ENCODE measurements at regions not wholly inside any gene's neighbourhood (a gene's known extent, or its start where the extent isn't known, plus 50 kb on each side); places are given as distances from the start of the nearest gene placed in this dataset.

- no peak for DNase-seq
Measured at GRCh38 chrX:39910651-39911050, 187.1 kb downstream of the BCOR start.

- DNase-seq: no peak
Measured at GRCh38 chrX:39911278-39911897, 186.4 kb downstream of the BCOR start.

DNA sequence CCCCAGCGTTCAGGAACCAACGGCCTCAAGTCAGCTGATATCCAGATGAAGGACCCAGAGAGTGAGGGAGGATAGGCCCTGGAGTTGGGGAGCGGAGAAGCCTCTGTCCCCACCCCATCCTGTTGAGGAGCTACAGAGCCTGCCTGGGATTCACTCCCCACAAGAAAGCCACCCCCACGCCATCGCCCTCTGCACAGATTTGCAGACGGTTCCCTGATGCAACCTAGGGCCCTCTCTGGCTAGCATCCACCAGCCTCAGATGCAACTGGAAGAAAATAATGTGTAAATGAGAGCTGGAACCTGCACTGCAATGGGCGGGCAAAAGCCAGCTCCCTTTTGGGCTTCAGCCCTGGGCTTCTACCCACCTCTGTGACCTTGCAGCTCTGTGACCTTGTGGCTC is 185.6 kb downstream of the BCOR start:
- no peak for DNase-seq

- no peak for DNase-seq
Measured at GRCh38 chrX:39915081-39915480, 182.7 kb downstream of the BCOR start.

- DNase-seq: no peak
Measured at GRCh38 chrX:39915596-39915995, 182.2 kb downstream of the BCOR start.

- no peak for DNase-seq
Measured at GRCh38 chrX:39921838-39922237, 175.9 kb downstream of the BCOR start.

DNA sequence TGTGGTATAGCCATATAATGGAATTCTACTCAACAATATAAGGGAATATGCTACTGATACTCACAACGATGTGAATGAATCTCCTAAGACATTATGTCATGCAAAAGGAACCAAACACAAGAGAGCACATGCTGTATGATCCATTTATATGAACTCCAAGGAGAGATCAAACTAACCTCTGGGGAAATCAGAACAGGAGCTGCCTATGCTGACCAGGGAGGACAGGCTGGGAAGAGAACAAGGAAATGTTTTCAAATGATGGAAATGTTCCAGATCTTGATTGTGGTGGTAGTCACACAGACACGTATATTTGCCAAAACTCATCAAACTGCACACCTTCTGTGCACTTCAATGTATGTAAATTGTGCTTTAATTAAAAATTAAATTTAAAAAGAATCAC is 175.3 kb downstream of the BCOR start:
- DNase-seq: no peak

- DNase-seq: no peak
Measured at GRCh38 chrX:39922926-39923325, 174.8 kb downstream of the BCOR start.

GRCh38 chrX:39927380-39927779 is 170.4 kb downstream of the BCOR start:
- no peak for DNase-seq

GRCh38 chrX:39928704-39929378 is 168.9 kb downstream of the BCOR start:
- no peak for DNase-seq

GRCh38 chrX:39929379-39930025 is 168.3 kb downstream of the BCOR start:
- no peak for DNase-seq

DNA sequence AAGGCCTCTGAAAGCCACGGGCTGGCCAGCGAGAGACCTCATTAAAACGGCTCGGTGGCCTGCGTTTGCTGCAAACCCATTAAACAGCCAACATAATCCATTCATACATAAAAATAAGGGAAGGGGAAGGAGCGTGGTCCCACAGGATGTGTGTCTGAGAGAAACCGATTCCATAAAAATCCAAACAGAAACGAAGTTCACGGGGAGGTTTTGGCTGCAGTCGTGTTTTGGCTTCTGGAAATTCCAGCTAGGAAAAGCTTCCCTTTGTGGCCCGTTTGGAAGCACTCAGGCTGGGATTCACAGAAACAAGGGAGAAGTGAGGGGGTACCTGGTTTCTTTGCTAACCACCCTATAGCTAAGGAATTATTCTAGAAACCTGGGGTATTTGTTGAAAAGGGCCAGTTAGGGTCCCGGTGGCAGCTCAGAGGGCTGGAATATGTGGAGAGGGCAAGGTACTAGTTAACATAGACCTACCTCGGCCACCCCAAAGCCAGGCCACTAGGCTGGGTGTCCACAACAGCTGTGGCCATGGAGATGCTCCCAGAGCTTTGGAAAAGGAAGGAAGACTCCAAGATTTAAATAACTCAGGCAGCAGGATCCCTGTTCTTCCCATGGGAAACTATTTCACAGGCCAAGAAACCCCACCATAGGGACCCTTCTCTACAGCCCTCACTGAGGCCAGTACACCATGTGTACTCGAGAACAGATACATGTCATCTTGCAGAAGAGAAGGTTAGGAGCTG is 166.8 kb downstream of the BCOR start:
- DNase-seq: no peak

DNA sequence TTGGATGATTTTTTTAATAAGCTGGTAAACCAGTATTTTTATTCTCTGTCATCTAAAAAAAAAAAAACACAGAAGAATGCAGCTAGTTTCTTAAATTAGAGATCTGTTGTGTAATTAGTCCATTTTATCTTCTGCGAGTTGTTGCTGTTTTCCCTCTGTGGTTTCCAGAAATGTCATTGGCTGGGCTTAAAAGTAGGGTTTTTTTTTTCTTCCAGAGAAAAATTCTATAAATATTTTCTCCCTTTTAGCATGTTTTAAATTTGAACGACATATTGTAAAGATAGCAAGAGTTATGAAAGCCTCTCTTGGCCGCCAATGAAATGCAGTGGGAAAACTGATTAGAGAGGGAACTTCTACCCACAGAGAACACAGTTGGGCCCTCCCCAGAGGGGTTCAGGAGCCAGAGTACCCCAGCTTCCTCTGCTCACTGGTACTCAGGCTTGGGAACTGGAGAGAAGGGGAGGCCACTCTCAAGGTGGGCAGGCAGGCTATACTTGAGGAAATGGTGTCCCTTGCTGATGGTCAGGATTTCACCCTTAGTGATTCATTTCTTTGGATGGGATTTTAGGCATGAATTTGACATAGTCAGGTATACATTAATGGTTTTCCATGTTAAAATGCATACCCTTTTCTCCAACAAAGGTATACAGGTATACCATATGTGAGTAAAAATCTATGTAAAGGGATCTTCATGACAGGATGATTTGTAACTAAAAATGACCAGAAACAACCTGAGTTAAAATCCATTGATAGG is 166.1 kb downstream of the BCOR start:
- DNase-seq: no peak

DNA sequence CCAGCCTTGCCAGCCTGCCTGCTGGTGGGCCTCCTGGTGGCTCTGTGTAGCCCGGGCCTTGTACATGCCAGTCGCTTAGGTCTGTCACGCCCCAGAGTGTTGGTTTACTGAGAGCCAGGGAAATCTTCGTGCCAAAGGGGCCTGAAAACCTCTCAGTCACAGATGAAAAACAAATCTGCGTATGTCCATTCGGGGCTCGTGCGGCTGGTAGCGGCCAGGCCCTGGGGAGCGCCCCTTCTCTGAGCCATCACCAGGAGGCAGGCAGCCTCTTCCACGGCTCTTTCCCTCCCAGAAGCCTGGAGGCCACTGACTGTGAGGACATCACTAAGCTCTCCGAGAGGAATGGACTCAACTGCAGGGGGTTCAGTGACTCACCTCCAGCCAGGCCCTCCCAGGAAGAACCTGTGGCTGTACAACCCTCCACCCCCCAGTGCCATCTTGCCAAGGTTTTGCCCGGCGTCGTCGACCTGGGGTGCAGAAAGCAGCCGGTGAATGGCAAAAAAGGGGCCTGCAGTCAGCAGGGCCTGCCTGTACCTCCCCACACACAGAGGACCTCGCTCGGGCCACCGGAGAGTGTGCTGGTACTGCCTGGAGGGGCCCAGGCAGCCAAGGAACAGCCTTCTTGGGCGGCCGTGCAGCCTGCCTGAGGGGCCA is 162.2 kb downstream of the BCOR start:
- no peak for DNase-seq

DNA sequence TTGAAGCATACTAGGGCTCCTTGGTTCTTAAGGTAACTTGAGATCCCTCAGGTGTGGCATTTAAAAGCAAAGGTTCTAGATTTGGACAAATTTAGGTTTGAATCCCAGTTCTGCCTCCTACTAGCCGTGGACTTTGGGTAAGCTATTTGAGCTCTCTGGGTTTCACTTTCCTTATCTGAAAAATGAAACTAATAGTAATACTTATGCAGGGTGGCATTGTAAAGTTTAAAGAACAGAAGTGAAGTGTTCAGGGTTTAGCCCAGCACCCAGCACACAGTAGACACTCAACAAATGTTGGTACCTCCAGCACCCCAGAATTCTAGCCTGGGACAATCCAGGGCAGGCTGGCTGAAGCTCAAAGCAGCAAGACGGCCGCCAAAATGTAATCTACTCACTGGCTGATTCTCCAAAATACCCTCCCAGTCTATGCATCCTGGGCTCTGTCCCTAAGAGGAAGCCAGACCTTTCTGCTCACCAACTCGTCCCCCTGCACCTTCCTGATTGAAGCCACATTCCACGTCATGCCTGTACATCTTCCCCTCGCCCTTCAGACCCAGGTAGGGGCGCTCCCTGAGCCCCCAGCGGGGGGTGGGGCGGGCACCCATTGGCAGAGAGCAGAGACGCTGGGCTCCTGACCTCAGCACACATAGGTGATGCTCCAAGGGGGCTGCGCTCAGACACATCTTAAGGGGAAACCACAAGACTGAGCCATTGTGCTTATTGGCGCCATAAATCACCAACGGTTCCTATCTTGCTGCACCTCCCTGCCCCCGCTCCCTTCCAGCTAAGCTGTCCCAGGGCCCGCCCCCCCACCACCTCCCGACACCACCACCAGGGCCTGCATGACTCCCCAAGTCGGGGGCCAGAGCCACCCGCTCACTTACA is 160.6 kb downstream of the BCOR start:
- DNase-seq: no peak

DNA sequence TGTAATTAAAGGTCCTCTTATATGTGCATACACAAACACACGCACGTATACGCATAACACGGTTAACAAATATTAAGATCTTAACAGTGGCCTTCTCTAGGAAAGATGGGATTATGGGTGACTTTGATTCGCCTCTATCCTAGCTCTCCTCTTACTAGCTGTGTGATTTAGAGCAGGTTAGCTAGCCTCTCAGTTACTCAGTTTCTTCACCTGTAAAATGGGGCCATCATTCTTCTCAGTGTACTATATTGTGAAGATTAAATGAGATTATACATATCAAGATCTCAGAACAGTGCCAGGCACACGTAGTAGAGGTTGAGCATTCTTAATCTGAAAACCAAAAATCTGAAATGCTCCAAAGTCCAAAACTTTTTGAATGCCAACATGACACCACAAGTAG is 159.3 kb downstream of the BCOR start:
- DNase-seq: no peak

- DNase-seq: no peak
Measured at GRCh38 chrX:39939678-39940077, 158.1 kb downstream of the BCOR start.

- DNase-seq: no peak
Measured at GRCh38 chrX:39941332-39941920, 156.3 kb downstream of the BCOR start.

DNA sequence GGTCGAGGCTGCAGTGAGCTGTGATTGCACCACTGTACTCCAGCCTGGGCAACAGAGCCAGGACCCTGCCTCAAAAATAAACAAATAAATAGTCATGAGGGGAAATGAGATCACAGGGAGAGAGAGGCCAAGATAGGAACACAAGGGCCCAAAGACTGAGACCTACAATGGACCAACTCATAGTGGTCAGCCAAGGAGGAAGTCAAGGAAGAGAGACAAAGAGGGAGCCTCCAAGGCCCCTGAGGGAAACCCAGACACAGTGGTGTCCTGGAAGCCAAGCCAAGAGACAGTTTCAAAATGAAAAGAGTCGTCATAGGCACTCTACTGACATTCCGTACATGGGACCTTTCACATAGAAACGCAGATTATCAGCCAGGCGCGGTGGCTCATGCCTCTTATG is 153.3 kb downstream of the BCOR start:
- DNase-seq: no peak

DNA sequence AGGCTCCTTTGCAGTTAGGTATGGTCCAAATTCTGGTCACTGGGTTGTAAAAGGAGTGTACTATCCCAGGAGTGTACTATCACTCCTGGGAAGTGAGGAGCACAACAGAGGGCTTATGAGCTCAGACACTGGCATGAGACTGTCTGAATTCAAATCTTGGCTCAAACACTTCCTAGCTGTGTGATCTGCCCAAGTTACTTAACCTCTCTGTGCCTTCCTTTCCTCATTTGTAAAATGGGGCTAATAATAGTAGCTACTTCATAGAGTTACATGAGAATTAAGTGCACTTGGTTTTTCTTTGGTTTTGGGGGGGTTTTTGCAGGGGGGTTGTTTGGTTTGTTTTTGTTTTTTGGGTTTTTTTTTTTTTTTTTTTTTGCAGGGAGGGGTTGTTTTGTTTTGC is 152.0 kb downstream of the BCOR start:
- DNase-seq: no peak

DNA sequence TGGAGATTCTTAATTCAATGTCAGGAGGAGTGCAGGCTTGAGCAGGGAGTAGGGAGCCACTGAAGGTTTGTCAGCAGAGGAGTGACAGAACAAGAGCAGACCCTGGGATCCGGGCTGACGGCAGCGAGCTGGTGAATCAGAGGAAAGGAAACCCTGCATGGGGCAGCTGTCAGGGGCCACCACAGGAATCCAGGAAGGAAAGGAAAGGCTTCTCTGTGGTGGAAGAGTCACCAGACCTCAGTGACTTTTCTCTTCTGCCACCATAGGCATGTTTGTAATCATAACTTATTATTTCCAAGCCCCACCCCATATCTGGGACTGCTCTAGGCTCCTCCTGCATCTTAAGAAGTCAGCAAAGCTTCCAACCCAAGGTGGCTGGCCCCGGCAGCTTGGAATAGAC is 150.9 kb downstream of the BCOR start:
- DNase-seq: no peak
